ENCODE measurements at regions not wholly inside any gene's neighbourhood (a gene's known extent, or its start where the extent isn't known, plus 50 kb on each side); places are given as distances from the start of the nearest gene placed in this dataset.
"Not testable (repeated sequence)": the region's sequence is repeated elsewhere in the genome, so short reads cannot be mapped to it uniquely, and the experiment has no call there.

GRCh38 chr1:100661176-100661575 is 58.4 kb upstream of the VCAM1 start:
- Histone ChIP-seq H3K9me1 (replicated peaks; ENCODE audit: control insufficient read depth, extremely low read depth, insufficient read depth, low read length) (no peaks in the 10 kb centered on the region), H3K27me3 (ENCODE audit: control insufficient read depth in 2 of 2, insufficient read depth in 2 of 2, low read length in 2 of 2) (no peaks in the 10 kb centered on the region), H3K27ac (ENCODE audit: insufficient read depth, low read depth, low read length) (no peak overlapping the region), H3K4me3 (replicated peaks in 1 of 3; ENCODE audit: insufficient read depth in 1 of 3, low read depth in 1 of 3, low read length in 3 of 3) (no peak overlapping the region), H3K36me3 (ENCODE audit: control insufficient read depth in 2 of 2, extremely low read depth in 1 of 2, insufficient read depth in 2 of 2, low read length in 2 of 2) (no peaks in the 10 kb centered on the region), H3K4me2 (ENCODE audit: insufficient read depth, low read length) (no peak overlapping the region), H3K79me2 (ENCODE audit: control insufficient read depth, insufficient read depth, low read length) (no peaks in the 10 kb centered on the region), H3K9ac (replicated peaks; ENCODE audit: extremely low read depth, insufficient read depth, low read length) (no peak overlapping the region), H3K4me1 (ENCODE audit: control insufficient read depth, extremely low read depth, insufficient read depth, low read length) (peaks cover 3% of the 10 kb centered on the region), H2AFZ (ENCODE audit: low read depth, low read length) (no peak overlapping the region), H4K20me1 (replicated peaks; ENCODE audit: control insufficient read depth, extremely low read depth, insufficient read depth, low read length) (no peaks in the 10 kb centered on the region), H3K9me3 (replicated peaks; ENCODE audit: control insufficient read depth, insufficient read depth, low read length) (no peaks in the 10 kb centered on the region)
- TF ChIP-seq POLR2AphosphoS5 (IDR thresholded peaks at IDR 0.05; ENCODE audit: insufficient read depth, low read depth, low read length) (no peak), JUN (IDR thresholded peaks at IDR 0.05; ENCODE audit: borderline replicate concordance, insufficient read depth, insufficient read length, low read depth) (no peak)
- ChIA-PET POLR2A (no interaction called here), CTCF (no interaction called here)
- intact Hi-C loops (cut with micrococcal nuclease): no loop called here
- dilution Hi-C loops (cut with MboI; ENCODE audit: extremely low pct_ligation_motif_present, low sequenced_read_pairs): no loop called here
- FAIRE-seq (no peak), DNase-seq (ENCODE audit: low read depth, low spot score) (no peak)
- no TSS peak for BruUV-seq (replicated peaks)

GRCh38 chr1:100668494-100668893 is 51.0 kb upstream of the VCAM1 start:
- dilution Hi-C loops (cut with MboI; ENCODE audit: extremely low pct_ligation_motif_present, low sequenced_read_pairs); H3K27me3 ChIP-seq (ENCODE audit: control insufficient read depth in 2 of 2, insufficient read depth in 2 of 2, low read length in 2 of 2); H3K79me2 ChIP-seq (ENCODE audit: control insufficient read depth, insufficient read depth, low read length); H3K27ac ChIP-seq (ENCODE audit: insufficient read depth, low read depth, low read length); BruUV-seq (replicated peaks); H3K9me1 ChIP-seq (replicated peaks; ENCODE audit: control insufficient read depth, extremely low read depth, insufficient read depth, low read length); H3K4me1 ChIP-seq (ENCODE audit: control insufficient read depth, extremely low read depth, insufficient read depth, low read length); H2AFZ ChIP-seq (ENCODE audit: low read depth, low read length); DNase-seq (ENCODE audit: low read depth, low spot score); H3K4me2 ChIP-seq (ENCODE audit: insufficient read depth, low read length); H3K4me3 ChIP-seq (replicated peaks in 1 of 3; ENCODE audit: insufficient read depth in 1 of 3, low read depth in 1 of 3, low read length in 3 of 3); H4K20me1 ChIP-seq (replicated peaks; ENCODE audit: control insufficient read depth, extremely low read depth, insufficient read depth, low read length); intact Hi-C loops (cut with micrococcal nuclease); H3K9me3 ChIP-seq (replicated peaks; ENCODE audit: control insufficient read depth, insufficient read depth, low read length); POLR2A ChIA-PET; H3K9ac ChIP-seq (replicated peaks; ENCODE audit: extremely low read depth, insufficient read depth, low read length); CTCF ChIA-PET; H3K36me3 ChIP-seq (ENCODE audit: control insufficient read depth in 2 of 2, extremely low read depth in 1 of 2, insufficient read depth in 2 of 2, low read length in 2 of 2); FAIRE-seq: not testable (repeated sequence)

All from endothelial cell of umbilical vein (primary cell).